HCT116 (cell line): ENCODE measurements at regions not wholly inside any gene's neighbourhood (a gene's known extent, or its start where the extent isn't known, plus 50 kb on each side); places are given as distances from the start of the nearest gene placed in this dataset.

Experiments
- ATAC-seq: fragments of 200-7000 bp; cut with Tn5 transposase; 2 replicates; pipeline ENCODE4 v1.9.1; 2020; ENCODE audit warnings: mild to moderate bottlenecking, moderate library complexity
- BruUV-seq: library from RNA; stranded (reverse); fragments of 400-500 nt; replicated peaks from 2 replicates; lab custom pipeline; 2021; lab: Mats Ljungman, UMichigan
- CTCF ChIA-PET: fragments of 300-600 bp; sonication (Branson Sonifier 250); formaldehyde crosslinking; loops from one replicate; lab custom pipeline; 2021; ENCODE audit warnings: antibody characterized with exemption; lab: Charles Lee
- POLR2A ChIA-PET: fragments of 300-600, 350-600 bp; sonication (Branson Sonifier 250); formaldehyde crosslinking; loops from one replicate; lab custom pipeline; 2021; ENCODE audit warnings: antibody characterized with exemption; lab: Charles Lee
- RAD21 ChIA-PET, 2 experiments: fragments of 300-600 bp; sonication (Branson Sonifier 250); formaldehyde crosslinking; loops; one replicate each; lab custom pipeline; 2023; ENCODE audit warnings: low total read pairs in 2 of 2; ENCODE audit not compliant: uncharacterized antibody in 2 of 2, unreplicated experiment in 2 of 2, low non-redundant PET in 1 of 2; lab: Charles Lee
- DNase-seq: peaks from one replicate; pipeline ENCODE4 v3.0.0-alpha.2; 2010; ENCODE audit warnings: low read depth, low spot score
- H2AFZ ChIP-seq: fragments of 200-600 bp; shearing (Covaris generic), sonication (generic); 2 replicates; pipeline ENCODE4 v1.6.1; 2017; ENCODE audit warnings: low read depth, mixed run types, mixed read lengths, antibody characterized with exemption, low read length; ENCODE audit not compliant: poor library complexity, severe bottlenecking
- H3K27ac ChIP-seq: 2 replicates; pipeline ENCODE4 v1.5.1; 2012; ENCODE audit warnings: low read depth, low read length
- H3K27me3 ChIP-seq: fragments of 200-600 bp; sonication (generic); 2 replicates; pipeline ENCODE4 v1.6.1; 2016; ENCODE audit warnings: mixed run types, low read length, mixed read lengths; ENCODE audit not compliant: insufficient read depth
- H3K36me3 ChIP-seq, 2 experiments: fragments of 200-500 bp in 1 of 2; fragments of 200-600 bp in 1 of 2; sonication (Bioruptor generic) in 1 of 2; sonication (generic) in 1 of 2; 2 replicates each; pipeline versions ENCODE4 v1.5.1 to v1.6.1; 2014 to 2016; ENCODE audit warnings: low read length in 2 of 2, inconsistent platforms in 1 of 2, mixed read lengths in 1 of 2, mixed run types in 1 of 2; ENCODE audit not compliant: insufficient read depth in 2 of 2, control insufficient read depth in 1 of 2
- H3K4me1 ChIP-seq, 2 experiments: fragments of 200-600 bp in 1 of 2; sonication (generic) in 1 of 2; 2 replicates each; pipeline versions ENCODE4 v1.5.1 to v1.6.1; 2012 to 2017; ENCODE audit warnings: low read length in 2 of 2, inconsistent platforms in 1 of 2, mild to moderate bottlenecking in 1 of 2, mixed read lengths in 1 of 2, mixed run types in 1 of 2, moderate library complexity in 1 of 2; ENCODE audit not compliant: insufficient read depth in 2 of 2, control insufficient read depth in 1 of 2
- H3K4me2 ChIP-seq: fragments of 200-600 bp; sonication (generic); 2 replicates; pipeline ENCODE4 v1.6.1; 2017; ENCODE audit warnings: mixed run types, low read length, mixed read lengths
- H3K4me3 ChIP-seq, 2 experiments: fragments of 200-600 bp in 1 of 2; sonication (generic) in 1 of 2; replicated peaks in 1 of 2; 2 replicates each; pipeline ENCODE4 v1.5.1; 2011 to 2016; ENCODE audit warnings: low read length in 2 of 2, control low read depth in 1 of 2, low read depth in 1 of 2, mild to moderate bottlenecking in 1 of 2, mixed read lengths in 1 of 2, mixed run types in 1 of 2
- H3K79me2 ChIP-seq: fragments of 200-600 bp; sonication (generic); 2 replicates; pipeline ENCODE4 v1.6.1; 2017; ENCODE audit warnings: mild to moderate bottlenecking, mixed run types, low read length, moderate library complexity, mixed read lengths; ENCODE audit not compliant: insufficient read depth
- H3K9ac ChIP-seq: fragments of 200-600 bp; sonication (generic); 2 replicates; pipeline ENCODE4 v1.6.1; 2016; ENCODE audit warnings: low read length, mixed read lengths
- H3K9me2 ChIP-seq: fragments of 200-600 bp; sonication (generic), shearing (Covaris generic); 2 replicates; pipeline ENCODE4 v1.6.1; 2017; ENCODE audit warnings: mixed run types, mild to moderate bottlenecking, moderate library complexity; ENCODE audit not compliant: insufficient read depth
- H3K9me3 ChIP-seq, 2 experiments: fragments of 200-500 bp in 1 of 2; fragments of 200-600 bp in 1 of 2; sonication (Bioruptor generic) in 1 of 2; sonication (generic) in 1 of 2; 2 replicates each; pipeline ENCODE4 v1.6.1; 2014 to 2017; ENCODE audit warnings: low read length in 2 of 2, mixed read lengths in 2 of 2, inconsistent platforms in 1 of 2, low read depth in 1 of 2, mild to moderate bottlenecking in 1 of 2, mixed run types in 1 of 2, moderate library complexity in 1 of 2; ENCODE audit not compliant: control insufficient read depth in 1 of 2, insufficient read depth in 1 of 2
- H4K20me1 ChIP-seq: fragments of 200-600 bp; sonication (generic), shearing (Covaris generic); 2 replicates; pipeline ENCODE4 v1.6.1; 2017; ENCODE audit warnings: mixed run types, mild to moderate bottlenecking, moderate library complexity; ENCODE audit not compliant: insufficient read depth
- ATF3 ChIP-seq: IDR thresholded peaks from 2 replicates; pipeline ENCODE4 v1.6.1; 2012
- CBX3 ChIP-seq: IDR thresholded peaks from 2 replicates; pipeline ENCODE4 v1.6.1; 2012; ENCODE audit warnings: low read depth
- EGR1 ChIP-seq: IDR thresholded peaks from 2 replicates; pipeline ENCODE4 v1.6.1; 2012; ENCODE audit warnings: low read depth
- ELF1 ChIP-seq: IDR thresholded peaks from 2 replicates; pipeline ENCODE4 v1.6.1; 2012; ENCODE audit warnings: low read depth, borderline replicate concordance
- EZH2phosphoT487 ChIP-seq: fragments of 200-600 bp; IDR thresholded peaks from 2 replicates; pipeline ENCODE4 v1.6.1; 2018; ENCODE audit warnings: antibody characterized with exemption, borderline replicate concordance
- FOSL1 ChIP-seq: IDR thresholded peaks from 2 replicates; pipeline ENCODE4 v1.6.1; 2012; ENCODE audit warnings: low read depth
- MAX ChIP-seq: IDR thresholded peaks from 2 replicates; pipeline ENCODE4 v1.6.1; 2012
- POLR2AphosphoS5 ChIP-seq: IDR thresholded peaks from 2 replicates; pipeline ENCODE4 v1.6.1; 2011; ENCODE audit warnings: mild to moderate bottlenecking, low read depth, low read length, moderate library complexity
- RAD21 ChIP-seq: IDR thresholded peaks from 2 replicates; pipeline ENCODE4 v1.6.1; 2012; ENCODE audit warnings: low read depth, mild to moderate bottlenecking
- SIN3A ChIP-seq: IDR thresholded peaks from 2 replicates; pipeline ENCODE4 v1.6.1; 2012; ENCODE audit warnings: low read depth
- SRF ChIP-seq: IDR thresholded peaks from 2 replicates; pipeline ENCODE4 v1.6.1; 2012; ENCODE audit warnings: low read depth
- TCF7L2 ChIP-seq: IDR thresholded peaks from 2 replicates; pipeline ENCODE4 v1.7.0; 2011; ENCODE audit warnings: borderline replicate concordance, inconsistent platforms; ENCODE audit not compliant: insufficient read depth, insufficient read length; ENCODE audit errors: extremely low read depth
- YY1 ChIP-seq: IDR thresholded peaks from 2 replicates; pipeline ENCODE4 v1.6.1; 2011; ENCODE audit warnings: low read length, low read depth, moderate library complexity, mild to moderate bottlenecking; ENCODE audit not compliant: insufficient replicate concordance; ENCODE audit errors: extremely low read depth
- intact Hi-C: fragments of 100-400 bp; cut with micrococcal nuclease; formaldehyde crosslinking; loops from 2 replicates; pipeline ENCODE4 v1.10.0; 2022

GRCh38 chr9:80020056-80020455 is 448.3 kb downstream of the TLE4 start:
- H3K9me2 ChIP-seq, result no peaks in the 10 kb centered on the region
- H3K9me3 ChIP-seq, result peaks cover 10 to 15% of the 10 kb centered on the region in 2 experiments; a peak in 2 of 4 replicates
- ChIA-PET POLR2A (no interaction called here), CTCF (no interaction called here), RAD21 (no interaction called here)
- H3K4me1 ChIP-seq, result no peaks in the 10 kb centered on the region
- H3K4me3 ChIP-seq, result no peak overlapping the region
- intact Hi-C loops, result no loop called here
- H2AFZ ChIP-seq, result no peak overlapping the region
- H3K4me2 ChIP-seq, result no peak overlapping the region
- ATAC-seq (no peak), DNase-seq (no peak)
- no peaks in the 10 kb centered on the region for H3K79me2 ChIP-seq
- H3K27me3 ChIP-seq, result no peaks in the 10 kb centered on the region
- H3K36me3 ChIP-seq, result no peaks in the 10 kb centered on the region
- H3K9ac ChIP-seq, result no peak overlapping the region
- H4K20me1 ChIP-seq, result no peaks in the 10 kb centered on the region
- BruUV-seq, result no TSS peak
- no peak overlapping the region for H3K27ac ChIP-seq
- TF ChIP-seq FOSL1 (no peak), MAX (no peak), EGR1 (no peak), RAD21 (no peak)
- TF ChIP-seq, all 23 proteins: peak for 0

- no peak overlapping the region for H3K9ac ChIP-seq
- RAD21 ChIA-PET, result no interaction called here
- H3K9me3 ChIP-seq, result peaks cover 14 to 16% of the 10 kb centered on the region in 2 experiments; a peak in 2 of 4 replicates
- H3K4me2 ChIP-seq, result no peak overlapping the region
- TF ChIP-seq EZH2phosphoT487 (no peak), TCF7L2 (no peak), SIN3A (no peak), POLR2AphosphoS5 (no peak), SRF (no peak), ATF3 (no peak), CBX3 (no peak), ELF1 (no peak), YY1 (no peak)
- H4K20me1 ChIP-seq, result no peaks in the 10 kb centered on the region
- no peak for DNase-seq
- no peaks in the 10 kb centered on the region for H3K79me2 ChIP-seq
- POLR2A ChIA-PET, result no interaction called here
- no TSS peak for BruUV-seq
- H3K27ac ChIP-seq, result no peak overlapping the region
- H3K4me3 ChIP-seq, result no peak overlapping the region
- no peaks in the 10 kb centered on the region for H3K9me2 ChIP-seq
- no peaks in the 10 kb centered on the region for H3K27me3 ChIP-seq
- ATAC-seq, result no peak
- CTCF ChIA-PET, result no interaction called here
- no peaks in the 10 kb centered on the region for H3K36me3 ChIP-seq
- no peak overlapping the region for H2AFZ ChIP-seq
- intact Hi-C loops, result no loop called here
- H3K4me1 ChIP-seq, result no peaks in the 10 kb centered on the region
Observed at GRCh38 chr9:80013891-80014290, 442.1 kb downstream of the TLE4 start.
